HG03097 (cell line): ENCODE measurements at regions not wholly inside any gene's neighbourhood (a gene's known extent, or its start where the extent isn't known, plus 50 kb on each side); places are given as distances from the start of the nearest gene placed in this dataset.
"Not testable (repeated sequence)": the region's sequence is repeated elsewhere in the genome, so short reads cannot be mapped to it uniquely, and the experiment has no call there.

ENCODE experiments used
- ATAC-seq: cut with Tn5 transposase; IDR thresholded peaks from one replicate; pipeline ENCODE4 v1.9.1; 2021; ENCODE audit not compliant: unreplicated experiment, low FRiP score

DNA sequence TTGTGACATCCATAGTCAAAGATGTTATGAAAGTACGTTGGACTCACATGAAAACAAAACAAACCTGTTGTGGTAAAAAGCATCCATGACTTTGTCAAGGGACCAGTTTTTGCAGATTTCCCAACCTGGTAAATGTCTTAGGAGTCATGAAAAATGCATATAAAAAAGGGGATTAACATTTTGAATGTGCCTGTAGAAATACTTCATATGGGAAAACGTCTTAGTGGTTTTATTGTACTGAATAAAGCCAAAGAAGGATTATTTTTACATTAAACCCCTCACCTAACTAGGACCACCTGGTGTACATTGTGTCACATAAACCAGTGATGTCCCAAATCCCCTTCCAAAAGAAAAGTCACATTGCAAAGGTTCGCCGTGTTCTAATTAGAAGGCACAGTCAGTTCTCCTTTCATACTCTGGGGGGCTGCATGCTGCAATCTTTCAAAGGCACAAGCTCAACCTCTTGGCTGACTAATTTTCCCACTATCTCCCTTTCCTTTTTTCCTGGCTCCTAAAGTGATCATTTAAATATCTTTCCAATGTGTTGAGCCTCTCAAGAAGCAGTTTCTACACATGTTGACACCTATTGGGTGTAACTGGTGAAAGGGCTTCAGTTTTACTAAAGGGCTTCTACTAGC lies 119.8 kb upstream of the SPAG17 start:
- ATAC-seq, result no peak

DNA sequence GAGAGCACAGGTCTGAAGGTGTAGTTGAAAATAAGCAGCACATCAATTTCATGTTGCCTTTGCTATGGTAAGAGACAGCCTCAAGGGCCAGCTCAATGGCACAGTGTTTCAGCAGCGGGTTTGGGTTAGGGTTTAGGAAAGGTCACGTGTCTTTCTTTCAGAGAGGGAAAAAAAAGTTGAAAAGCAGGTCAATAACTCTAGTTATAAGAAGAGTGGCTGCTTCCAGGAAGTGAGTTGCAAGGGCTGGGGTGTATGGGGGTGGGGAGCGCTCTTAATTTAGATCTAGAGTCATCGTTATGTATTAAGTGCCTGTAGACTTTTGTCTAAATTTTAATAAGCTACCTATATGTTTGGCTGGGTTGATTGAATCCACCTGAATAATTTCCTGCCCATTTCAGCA lies 118.5 kb upstream of the SPAG17 start:
- no peak for ATAC-seq

DNA sequence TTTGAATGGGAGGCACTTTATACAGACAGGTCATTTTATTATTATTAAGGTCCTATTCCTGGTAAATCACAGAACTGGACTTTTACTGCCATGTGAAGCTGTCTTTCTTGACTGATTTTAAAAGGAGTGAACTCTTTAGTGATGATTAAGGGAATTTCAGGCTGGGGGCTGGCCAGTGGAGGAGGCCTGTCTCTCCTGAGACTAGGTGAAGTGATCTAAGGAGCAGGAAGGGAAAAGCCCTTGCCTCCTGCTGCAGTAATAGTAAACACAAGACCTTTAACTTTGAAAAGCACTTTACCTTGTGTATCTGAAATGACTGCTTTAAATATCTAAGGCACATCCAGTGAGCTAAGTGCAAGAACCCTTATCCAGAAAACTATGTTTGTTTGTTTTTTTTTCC lies 118.0 kb upstream of the SPAG17 start:
- ATAC-seq, result no peak

DNA sequence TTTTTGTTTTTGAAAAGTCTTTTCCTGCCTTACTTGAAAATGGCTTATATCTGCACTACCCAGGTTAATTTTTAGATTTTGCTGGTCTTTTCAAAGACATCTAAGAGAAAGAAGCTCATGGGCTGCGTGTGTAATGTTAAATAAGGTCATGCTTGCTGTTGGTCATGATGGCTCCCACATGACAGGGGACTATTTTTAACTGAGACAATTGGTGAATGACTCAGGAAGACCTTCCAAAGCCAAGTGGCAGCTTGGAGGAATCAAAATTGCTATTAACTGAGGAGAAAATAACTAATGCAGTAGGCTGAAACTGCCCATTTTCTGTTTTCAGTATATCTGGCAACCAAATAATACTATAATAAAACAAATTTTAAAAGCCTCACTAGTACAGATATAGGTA lies 117.1 kb upstream of the SPAG17 start:
- no peak for ATAC-seq

DNA sequence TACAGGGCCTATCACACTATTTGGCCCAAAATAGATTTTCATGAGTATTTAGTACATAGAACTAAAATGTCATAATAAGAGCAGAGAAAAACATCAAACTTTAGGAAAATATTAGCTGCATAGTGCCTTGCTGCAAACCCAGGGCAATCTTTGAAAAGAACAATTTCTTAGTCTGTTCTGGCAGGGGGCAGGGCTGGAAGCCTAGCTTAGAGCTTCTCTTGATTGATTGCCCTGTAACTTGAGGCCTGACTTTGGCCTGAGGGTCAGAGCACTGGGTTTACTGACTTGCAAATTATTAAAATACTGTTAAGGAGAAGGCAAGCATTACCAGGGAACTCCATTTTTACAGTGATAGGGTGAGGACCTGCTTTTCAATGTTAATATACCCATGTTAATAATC lies 115.8 kb upstream of the SPAG17 start:
- no peak for ATAC-seq

DNA sequence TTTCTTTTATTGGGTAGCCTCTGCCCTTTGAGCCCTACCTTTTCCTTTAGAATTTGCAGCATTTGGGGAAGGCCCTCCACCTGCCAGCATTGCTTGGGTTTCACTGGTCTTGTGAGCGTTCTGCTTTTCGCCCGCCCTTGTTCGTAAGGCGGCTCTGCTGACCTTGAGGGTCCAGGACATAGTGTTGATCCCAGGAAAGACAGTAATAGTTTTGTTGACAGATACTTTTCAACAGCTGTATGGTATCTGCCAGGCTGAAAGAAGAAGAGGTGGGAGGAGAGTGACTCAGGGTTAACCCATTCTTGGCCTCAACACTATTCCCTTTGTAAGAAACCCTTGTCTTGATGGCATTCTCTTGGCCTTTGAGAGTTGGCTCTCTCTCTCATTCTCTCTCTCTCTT lies 113.4 kb upstream of the SPAG17 start:
- ATAC-seq, result no peak

DNA sequence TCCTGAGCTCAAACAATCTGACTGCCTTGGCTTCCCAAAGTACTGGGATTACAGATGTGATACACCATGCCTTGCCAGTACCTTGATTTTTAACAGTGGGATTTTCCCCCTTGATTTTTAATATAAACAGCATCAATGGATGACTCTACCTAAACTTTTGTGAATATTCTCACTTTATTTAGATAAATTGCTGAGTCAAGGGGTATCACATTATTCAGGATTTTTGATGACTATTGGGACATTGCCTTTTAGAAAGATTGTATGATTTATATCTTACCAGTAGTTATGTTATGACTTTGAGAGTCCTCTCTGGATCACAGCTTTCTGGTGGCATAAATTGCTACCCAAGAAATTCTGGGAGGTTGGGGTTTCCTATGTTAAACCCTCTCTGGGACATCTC lies 112.5 kb upstream of the SPAG17 start:
- no peak for ATAC-seq

DNA sequence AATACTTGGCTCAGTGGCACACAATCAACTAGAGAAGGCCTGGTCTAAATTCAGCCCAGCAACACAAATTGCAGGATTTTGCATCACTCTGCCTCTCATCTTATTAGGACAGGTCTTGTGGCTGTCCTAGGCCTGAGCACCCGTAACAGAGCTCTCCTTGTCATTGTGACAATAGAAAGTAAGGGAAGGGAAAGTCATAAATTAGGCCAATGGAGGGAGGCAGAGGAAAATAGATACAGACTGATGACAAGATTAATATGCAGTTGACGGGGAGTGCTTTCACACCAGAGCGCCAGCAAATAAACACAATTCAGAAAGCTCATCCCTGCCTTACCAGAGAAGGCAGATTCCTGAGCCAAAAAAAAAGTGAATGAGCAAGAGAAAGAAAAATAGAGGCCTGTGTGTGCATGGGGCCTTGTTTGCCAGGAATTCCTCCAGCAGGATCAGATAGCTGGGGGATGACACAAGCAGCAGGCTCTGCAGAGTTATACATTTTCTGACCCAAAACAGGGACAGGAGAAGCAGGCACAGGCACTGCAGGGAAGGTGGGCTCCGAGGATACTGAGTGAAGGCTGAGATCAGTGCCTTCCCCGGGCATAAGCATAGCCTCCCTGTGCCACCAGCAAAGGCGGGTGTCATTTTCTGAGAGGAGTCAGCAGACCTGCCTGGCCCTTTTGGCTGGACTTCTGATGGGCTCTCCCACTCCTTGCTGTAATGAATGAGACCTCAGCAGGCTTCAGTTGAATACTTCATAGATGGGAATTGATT lies 110.0 kb upstream of the SPAG17 start:
- ATAC-seq, result no peak

DNA sequence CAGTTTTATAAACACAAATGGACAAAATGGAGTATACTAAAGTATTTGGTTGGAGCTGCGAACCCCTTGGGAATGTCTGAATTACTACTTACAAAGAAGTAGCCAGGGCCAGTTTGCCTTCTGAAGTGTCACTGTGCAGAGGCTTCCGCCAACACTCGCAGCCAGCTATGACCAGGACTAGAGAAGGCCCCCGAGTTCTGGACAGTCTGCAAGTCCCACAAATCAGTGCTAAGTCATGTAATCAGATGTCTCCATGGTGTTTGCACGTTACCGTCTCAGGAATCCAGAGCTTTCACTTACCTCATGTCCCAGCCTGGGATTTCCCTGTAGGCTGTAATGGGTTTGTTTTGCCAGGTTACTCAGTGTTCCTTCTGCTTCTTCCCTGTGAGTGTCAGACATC lies 106.6 kb upstream of the SPAG17 start:
- ATAC-seq, result no peak

DNA sequence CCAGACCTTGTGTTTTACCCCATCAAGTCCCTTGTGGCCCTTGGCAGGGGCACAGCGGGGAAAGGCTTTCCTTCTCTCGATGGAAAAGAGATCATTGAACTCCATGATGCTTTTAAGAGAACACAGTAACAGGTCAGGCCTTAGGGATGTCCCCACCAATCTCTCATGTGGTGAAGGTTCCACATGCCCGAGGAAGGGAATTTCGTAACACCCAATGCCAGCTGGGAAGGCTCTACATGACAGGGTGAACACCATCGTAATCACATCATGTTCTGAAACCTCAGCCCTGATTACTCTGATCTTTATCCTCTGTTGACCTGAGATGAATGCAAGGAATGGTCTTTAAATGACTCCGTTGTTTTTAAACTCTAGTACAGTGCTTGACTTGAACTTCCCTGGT lies 105.5 kb upstream of the SPAG17 start:
- no peak for ATAC-seq

DNA sequence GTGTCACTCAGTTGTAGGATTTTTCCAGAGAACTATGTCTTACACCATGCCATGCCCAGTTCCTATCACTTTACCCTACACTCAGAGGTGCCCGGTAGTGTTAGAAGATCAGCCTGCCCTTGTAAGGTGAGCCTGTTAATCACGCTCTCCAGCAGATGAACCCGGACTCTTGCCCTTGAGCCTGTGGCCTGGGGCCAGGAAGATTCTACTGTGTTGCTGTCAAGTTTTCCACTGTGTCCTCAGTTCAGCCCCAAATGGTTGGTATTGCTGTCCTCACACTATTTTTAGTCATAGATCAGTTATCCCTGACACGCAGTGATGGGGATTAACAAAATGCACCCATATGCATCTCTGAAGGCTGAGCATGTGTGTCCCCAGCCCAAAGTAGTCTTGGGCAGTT lies 105.0 kb upstream of the SPAG17 start:
- ATAC-seq, result no peak

DNA sequence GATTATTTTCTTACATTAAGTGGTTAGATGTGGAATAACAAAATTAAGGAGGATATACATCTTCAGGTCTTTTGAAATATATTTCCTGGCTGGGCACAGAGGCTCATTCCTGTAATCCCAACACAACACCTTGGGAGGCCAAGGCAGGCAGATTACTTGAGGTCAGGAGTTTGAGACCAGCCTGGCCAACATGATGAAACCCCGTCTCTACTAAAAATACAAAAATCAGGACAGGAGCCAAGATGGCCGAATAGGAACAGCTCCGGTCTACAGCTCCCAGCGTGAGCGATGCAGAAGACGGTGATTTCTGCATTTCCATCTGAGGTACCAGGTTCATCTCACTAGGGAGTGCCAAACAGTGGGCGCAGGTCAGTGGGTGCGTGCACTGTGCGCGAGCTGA lies 95.6 kb upstream of the SPAG17 start:
- ATAC-seq, result not testable (repeated sequence)

DNA sequence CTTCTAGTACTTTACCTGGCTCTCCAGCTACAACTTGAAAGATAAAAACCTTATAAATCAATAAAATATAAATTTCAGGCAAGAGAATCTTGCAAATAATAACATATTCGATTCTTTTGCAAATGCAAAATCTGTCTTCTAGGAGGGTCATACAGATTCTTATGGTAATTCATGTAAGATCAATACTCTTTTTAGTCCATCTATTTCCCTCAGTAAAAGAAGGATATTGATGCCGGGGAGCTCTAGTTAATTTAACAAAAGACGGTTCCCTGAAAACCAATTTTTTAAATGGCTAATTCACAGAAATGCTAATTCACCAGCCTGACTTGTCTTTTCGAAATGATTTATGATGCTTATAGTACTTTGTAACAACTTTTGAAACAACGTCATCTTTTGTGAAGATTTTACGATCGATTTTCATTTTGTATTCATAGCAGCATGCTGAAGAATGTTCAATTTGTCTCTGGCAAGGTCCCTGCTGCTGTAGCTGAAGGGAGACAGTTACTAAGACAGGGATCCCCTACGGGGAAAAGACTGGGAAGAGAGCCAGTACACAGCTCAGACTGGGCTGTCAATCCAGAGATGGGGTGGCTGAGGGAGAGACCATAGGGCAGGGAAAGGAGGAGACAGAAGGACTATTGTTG lies 90.6 kb upstream of the SPAG17 start:
- no peak for ATAC-seq

DNA sequence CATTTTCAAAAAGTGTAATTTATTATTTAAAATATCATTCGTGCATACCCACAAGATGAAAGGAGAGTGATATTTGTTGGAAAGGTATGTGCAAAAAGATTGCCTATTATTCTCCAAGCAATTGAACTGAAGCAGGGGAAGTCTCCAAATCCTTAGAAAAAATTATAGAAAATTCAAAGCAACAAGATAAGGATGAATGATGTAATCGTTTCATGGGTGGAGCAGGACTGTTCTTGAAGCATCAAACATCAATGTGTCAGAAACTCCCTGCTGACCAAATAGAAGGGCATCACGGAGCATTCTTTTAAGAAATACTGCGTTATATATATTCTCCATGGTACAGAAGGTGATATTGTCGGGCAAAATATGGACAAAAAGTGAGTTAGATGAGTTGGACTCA lies 87.9 kb upstream of the SPAG17 start:
- no peak for ATAC-seq

DNA sequence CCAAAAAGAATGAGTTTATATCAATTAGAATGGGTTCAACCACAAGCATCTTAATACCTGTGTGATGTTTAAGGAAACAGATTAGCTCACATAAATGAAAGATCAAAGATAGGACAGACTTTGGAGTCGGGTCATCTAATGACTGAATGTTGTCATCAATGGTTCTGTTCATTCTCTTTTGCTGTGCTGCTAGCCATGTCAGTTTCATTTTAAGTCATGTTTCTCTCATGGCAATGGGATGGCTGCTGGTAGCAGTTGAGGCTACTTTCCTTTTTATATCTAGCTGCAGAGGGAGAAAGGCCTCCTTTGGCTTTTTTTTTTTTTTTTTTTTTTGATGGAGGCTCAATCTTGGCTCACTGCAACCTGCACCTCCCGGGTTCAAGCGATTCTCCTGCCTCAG lies 86.9 kb upstream of the SPAG17 start:
- ATAC-seq, result no peak

DNA sequence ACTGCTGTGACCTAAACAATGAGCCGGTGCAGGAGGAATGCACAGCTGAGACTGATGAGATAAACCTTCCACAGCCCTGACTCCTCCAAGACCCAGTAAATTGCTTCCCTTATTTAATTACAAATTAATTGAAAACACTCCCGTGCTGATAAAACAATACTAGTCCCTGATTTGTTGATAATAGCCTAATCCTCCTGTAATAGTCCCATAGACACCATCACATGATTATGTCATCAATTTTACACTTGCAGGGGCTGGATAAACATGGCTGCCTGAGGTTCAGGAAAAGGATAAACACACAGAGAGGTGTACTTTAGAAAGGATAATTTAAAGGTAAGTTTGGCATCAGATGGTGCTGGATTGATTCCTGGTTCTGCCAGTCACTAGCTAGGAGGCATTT lies 84.6 kb upstream of the SPAG17 start:
- no peak for ATAC-seq

DNA sequence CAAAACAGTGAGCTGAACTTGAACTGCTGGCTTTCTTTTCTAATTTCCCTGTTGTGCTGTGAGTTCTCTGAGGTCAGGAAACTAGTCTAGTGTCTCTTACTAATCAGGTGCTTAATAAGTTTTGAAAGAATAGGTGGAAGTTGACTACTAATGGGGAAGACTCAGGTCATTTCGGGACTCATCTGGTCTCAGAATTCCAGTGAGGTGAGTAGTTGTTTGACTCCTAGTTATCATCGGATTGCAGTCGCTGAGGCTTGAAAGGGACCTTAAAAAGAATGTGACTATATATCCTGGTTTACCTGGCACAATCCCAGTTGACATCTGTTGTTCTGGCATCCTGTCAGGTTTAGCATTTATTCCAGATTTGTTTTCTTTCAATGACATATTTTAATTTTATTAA lies 81.4 kb upstream of the SPAG17 start:
- no peak for ATAC-seq

DNA sequence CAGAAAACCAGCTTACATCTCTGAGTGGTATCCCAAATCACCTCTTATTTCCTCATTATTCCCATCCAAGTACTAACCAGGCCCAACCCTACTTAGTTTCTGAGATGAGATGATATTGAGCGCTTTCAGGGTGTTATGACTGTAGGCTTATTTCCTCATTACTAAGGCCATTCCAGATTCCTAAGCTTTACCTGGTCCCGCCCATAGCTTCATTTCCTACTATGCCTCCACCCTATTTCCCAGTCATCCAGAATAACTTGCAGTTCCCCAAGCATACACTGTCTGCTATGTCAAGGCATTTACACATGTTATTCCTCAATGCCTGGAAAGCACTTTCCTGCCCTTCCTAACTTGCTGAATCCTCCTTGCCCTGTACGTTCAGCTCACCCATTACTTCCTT lies 79.3 kb upstream of the SPAG17 start:
- no peak for ATAC-seq

DNA sequence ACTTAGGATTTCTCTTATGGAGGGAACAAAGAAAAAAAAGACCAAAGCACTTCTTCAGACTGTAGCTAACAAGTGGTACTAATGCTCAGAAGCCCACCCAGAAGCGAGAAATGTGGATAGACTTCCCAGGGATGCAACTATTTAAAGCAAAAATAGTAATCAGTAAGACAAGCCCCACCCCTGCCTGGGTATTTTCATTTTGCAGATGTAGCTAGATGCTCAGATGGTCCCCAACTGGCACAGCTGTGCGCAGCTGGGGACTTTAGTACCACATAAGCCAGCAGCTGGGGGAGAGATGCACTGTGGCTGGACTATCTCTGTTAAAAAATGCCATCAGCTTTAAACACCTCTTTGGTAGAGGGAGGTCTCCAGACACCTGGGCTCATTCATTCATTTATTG lies 77.8 kb upstream of the SPAG17 start:
- no peak for ATAC-seq

DNA sequence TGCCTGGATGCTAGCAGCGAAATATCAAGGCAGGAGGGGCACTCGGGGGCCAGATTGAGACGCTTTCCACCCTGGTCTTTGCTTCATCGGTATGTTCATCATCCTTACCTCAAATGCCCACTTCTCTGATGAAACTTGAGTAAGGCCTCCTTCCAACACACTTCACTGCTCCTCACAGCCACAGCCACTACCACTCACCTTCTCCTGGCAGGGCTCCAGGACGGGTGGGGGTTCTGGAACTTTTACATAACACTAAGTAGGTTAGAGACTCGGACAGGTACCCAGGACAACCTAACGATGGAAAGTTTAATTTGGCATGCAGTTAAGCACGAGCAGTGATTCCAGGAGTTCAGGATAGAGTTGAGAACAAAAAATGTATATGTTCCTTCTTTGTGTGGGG lies 73.9 kb upstream of the SPAG17 start:
- ATAC-seq, result no peak

DNA sequence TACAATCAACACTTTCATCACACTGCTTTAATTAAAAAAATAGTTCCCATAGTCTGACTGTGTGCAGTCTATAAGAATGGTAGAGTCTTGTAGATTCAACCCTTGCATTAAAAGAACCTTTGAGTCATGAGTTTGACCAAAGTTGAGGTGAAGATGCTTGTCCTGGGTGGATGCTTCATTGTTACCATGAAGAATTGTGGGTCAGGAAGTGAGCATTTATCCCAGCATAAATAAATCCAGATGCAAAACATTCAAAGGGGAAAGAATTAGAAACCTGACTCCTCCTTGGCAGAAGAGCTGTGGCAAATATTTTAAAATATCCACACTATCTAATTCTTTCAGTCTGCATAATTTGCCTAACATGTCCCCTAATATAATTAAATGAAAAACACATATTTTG lies 72.9 kb upstream of the SPAG17 start:
- ATAC-seq, result no peak
